Activated CD4-positive, alpha-beta T cell treated with anti-CD3 and anti-CD28 coated beads, Interleukin-2, amount 10 ng/mL, durations not matched to agents 24 days and 14 days (primary cell): ENCODE measurements at regions not wholly inside any gene's neighbourhood (a gene's known extent, or its start where the extent isn't known, plus 50 kb on each side); places are given as distances from the start of the nearest gene placed in this dataset.

Source experiments
- DNase-seq: peaks from one replicate; pipeline ENCODE4 v3.0.0; 2022
- H3K27ac Mint-ChIP-seq: one replicate; pipeline ENCODE4 v1.8.0; 2022; ENCODE audit warnings: mild to moderate bottlenecking, mixed read lengths
- H3K27me3 Mint-ChIP-seq: one replicate; pipeline ENCODE4 v1.8.0; 2022; ENCODE audit warnings: mixed read lengths
- H3K36me3 Mint-ChIP-seq: one replicate; pipeline ENCODE4 v1.8.0; 2022; ENCODE audit warnings: low read depth, mild to moderate bottlenecking, mixed read lengths
- H3K4me1 Mint-ChIP-seq: one replicate; pipeline ENCODE4 v1.8.0; 2021; ENCODE audit warnings: mixed read lengths
- H3K4me3 Mint-ChIP-seq: one replicate; pipeline ENCODE4 v1.8.0; 2022; ENCODE audit warnings: mild to moderate bottlenecking, moderate library complexity, mixed read lengths
- H3K9me3 Mint-ChIP-seq: one replicate; pipeline ENCODE4 v1.8.0; 2021; ENCODE audit warnings: mixed read lengths
- intact Hi-C: fragments of 100-400 bp; cut with micrococcal nuclease; formaldehyde crosslinking; loops from one replicate; pipeline ENCODE4 v1.15.1; 2023

DNA sequence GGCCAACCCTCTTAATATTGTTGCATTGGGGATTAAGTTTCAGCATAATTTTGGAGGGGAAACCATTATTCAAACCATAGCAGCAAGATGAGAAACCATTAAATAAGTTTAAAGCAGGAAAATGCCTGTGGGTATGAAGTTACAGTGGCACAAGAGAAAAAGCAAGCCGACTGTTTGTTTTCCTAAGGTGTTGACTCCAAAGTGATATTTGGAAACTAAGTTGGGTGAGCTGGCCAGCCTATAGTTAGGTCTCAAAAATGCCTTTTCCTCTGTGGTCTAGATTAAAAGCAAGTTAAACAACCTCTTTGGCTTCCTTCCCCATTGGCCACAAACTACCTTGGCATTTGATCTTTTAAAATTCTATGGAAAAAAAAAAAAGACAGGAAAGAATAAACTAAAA lies 419.8 kb upstream of the AZI2 start:
- intact Hi-C loops: no loop called here
- H3K4me3 Mint-ChIP-seq: no peak overlapping the region
- no peak overlapping the region for H3K27ac Mint-ChIP-seq
- no peaks in the 10 kb centered on the region for H3K27me3 Mint-ChIP-seq
- H3K4me1 Mint-ChIP-seq: no peaks in the 10 kb centered on the region
- H3K9me3 Mint-ChIP-seq: peaks cover 15% of the 10 kb centered on the region
- no peak for DNase-seq
- no peaks in the 10 kb centered on the region for H3K36me3 Mint-ChIP-seq

DNA sequence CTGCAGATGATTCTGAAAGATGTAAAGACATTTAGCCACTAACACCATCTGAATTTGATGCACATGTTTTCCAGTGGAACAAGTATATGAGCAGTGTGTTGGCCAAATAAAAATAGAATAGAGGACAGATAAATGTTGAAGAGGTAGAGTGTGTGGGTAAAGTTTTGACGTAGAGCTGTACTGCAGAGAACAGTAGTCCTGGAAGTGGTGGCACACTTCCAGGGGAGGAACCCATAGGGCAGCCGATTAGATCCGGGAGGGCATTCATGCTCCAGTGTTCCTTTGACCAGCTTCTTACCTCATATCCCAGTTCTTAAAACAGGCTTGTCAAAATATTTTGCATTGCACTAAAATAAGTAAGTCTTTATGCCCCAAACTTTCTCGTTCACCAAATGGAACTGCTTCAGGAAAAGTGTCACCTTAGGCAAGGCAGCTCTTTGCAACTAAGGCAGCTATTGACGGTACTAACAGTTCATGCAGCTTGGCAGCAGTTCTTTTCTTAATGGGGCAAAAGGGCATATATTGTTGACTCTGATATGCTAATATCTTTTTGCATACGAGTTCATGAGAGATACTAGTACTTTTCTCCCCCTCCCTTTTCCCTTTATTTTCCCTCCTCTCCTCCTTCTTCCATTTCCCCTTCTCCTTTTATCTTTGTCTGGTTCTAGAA lies 429.3 kb upstream of the AZI2 start:
- DNase-seq: no peak
- Mint-ChIP-seq H3K36me3 (no peaks in the 10 kb centered on the region), H3K4me1 (no peaks in the 10 kb centered on the region), H3K27ac (no peak overlapping the region), H3K27me3 (peaks cover 2% of the 10 kb centered on the region), H3K4me3 (no peak overlapping the region), H3K9me3 (peaks cover 2% of the 10 kb centered on the region)
- intact Hi-C loops: no loop called here

DNA sequence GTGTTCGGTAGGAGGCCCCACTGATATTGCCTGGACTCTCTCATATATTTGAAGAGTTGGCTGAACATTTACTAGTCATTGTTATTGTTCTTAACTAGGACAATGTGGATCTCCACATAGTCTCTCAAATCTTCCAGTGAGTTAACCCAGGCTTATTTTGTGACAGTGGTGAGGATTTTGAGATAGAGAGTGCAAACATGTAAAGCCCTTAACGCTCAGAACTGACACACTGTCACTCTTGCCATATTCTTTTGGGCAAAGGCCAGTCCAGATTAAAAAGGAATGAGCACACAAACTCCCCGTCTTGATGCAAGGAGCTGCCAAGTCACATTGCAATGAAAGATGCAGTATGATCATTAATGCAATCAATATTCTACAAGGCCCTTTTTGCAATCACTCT lies 431.9 kb upstream of the AZI2 start:
- no peaks in the 10 kb centered on the region for H3K36me3 Mint-ChIP-seq
- H3K27ac Mint-ChIP-seq: no peak overlapping the region
- intact Hi-C loops: no loop called here
- no peaks in the 10 kb centered on the region for H3K9me3 Mint-ChIP-seq
- no peak for DNase-seq
- H3K4me1 Mint-ChIP-seq: no peaks in the 10 kb centered on the region
- H3K27me3 Mint-ChIP-seq: peaks cover 2% of the 10 kb centered on the region
- H3K4me3 Mint-ChIP-seq: no peak overlapping the region

DNA sequence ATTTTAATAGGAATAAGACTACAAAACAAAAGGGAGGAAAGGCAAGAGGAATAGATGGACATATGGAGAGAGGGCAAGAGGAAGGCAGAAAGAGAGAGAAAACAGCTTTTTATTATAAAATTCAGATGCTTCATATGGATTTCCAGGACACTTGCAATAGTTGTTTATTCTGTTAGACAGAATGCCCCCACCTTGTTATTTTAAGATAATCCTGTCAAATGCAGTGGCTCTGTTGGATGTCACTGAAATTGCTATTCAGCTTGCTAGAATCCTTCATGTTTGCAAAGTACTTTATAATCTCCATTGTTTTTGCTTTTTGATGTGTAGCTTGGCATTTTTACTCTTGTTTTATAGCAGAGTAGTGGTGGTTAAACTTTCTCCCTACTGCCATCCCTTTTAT lies 432.4 kb upstream of the AZI2 start:
- Mint-ChIP-seq H3K4me1 (no peaks in the 10 kb centered on the region), H3K9me3 (no peaks in the 10 kb centered on the region), H3K36me3 (no peaks in the 10 kb centered on the region), H3K27ac (no peak overlapping the region), H3K4me3 (no peak overlapping the region), H3K27me3 (peaks cover 2% of the 10 kb centered on the region)
- no peak for DNase-seq
- intact Hi-C loops: no loop called here

DNA sequence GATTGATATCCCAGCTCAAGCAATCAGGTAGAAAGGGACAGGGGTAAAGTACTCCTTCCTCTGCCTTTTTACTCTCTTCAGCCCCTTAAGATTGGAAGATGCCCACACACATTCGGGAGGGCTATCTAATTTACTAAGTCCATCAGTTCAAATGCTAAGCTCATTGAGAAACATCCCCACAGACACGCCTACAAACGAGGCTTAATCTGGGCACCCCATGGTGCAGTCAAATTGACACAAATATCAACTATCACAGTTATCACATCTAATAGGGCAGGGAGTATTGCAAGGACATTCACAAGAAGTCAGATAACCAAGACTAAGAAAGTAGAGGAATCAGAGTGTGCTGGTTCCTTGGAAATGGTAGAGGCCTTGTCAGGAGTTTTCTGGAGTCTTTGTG lies 437.8 kb upstream of the AZI2 start:
- Mint-ChIP-seq H3K27me3 (no peaks in the 10 kb centered on the region), H3K27ac (no peak overlapping the region)
- intact Hi-C loops: no loop called here

DNA sequence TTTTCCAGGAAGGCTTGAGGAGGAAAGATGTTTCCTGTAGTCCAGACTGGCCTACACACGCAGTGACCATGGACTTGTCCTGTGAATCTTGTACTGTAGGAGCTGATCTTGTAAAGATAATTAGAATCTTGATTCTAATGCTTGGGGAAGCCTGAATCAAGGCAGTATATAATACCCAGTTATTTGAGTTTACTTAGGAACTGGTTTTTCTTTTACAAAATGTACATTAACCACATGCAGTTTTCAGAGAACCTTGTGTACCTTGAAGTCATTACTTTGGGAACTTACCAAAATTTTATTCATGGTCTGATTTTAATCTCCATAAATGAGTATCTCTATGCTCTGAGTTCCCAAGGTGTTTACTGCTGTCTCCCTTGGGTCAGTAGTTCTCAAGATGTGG lies 439.9 kb upstream of the AZI2 start:
- Mint-ChIP-seq H3K4me3 (no peak overlapping the region), H3K4me1 (no peaks in the 10 kb centered on the region), H3K36me3 (no peaks in the 10 kb centered on the region), H3K9me3 (no peaks in the 10 kb centered on the region), H3K27me3 (no peaks in the 10 kb centered on the region), H3K27ac (no peak overlapping the region)
- no peak for DNase-seq
- intact Hi-C loops: no loop called here

More for the DNA sequence above, 437.8 kb upstream of the AZI2 start:
- no peak for DNase-seq
- Mint-ChIP-seq H3K4me3 (no peak overlapping the region), H3K9me3 (no peaks in the 10 kb centered on the region), H3K4me1 (no peaks in the 10 kb centered on the region), H3K36me3 (no peaks in the 10 kb centered on the region)

DNA sequence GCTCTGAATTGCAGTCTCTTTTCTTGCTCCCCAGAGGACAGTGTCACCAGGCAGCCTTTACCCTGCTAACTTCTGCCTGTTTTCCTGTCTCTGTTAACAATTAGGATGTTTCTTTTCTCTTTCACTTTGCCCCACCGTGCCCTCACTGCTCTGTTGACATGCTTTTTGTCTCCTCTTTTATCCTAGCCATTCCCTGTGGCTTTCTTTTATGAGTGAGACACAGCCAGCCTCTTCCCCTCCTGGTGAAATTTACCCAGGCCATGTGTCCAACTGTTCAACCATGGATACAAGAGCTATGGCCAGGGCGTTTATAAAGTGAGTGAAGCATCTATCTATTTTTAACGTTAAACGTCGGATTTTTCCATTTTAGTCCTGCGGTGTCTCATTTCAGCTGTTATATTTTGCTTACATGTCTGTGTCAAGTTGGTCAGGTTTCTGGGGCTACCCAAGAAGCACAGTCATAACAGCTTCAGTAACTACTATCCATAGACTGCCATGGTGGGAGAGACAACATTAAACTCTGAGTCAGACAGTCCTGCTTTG lies 443.2 kb upstream of the AZI2 start:
- no peak overlapping the region for H3K4me3 Mint-ChIP-seq
- H3K27ac Mint-ChIP-seq: no peak overlapping the region
- intact Hi-C loops: no loop called here
- H3K27me3 Mint-ChIP-seq: no peaks in the 10 kb centered on the region
- no peaks in the 10 kb centered on the region for H3K4me1 Mint-ChIP-seq
- DNase-seq: no peak
- no peaks in the 10 kb centered on the region for H3K9me3 Mint-ChIP-seq
- H3K36me3 Mint-ChIP-seq: no peaks in the 10 kb centered on the region

DNA sequence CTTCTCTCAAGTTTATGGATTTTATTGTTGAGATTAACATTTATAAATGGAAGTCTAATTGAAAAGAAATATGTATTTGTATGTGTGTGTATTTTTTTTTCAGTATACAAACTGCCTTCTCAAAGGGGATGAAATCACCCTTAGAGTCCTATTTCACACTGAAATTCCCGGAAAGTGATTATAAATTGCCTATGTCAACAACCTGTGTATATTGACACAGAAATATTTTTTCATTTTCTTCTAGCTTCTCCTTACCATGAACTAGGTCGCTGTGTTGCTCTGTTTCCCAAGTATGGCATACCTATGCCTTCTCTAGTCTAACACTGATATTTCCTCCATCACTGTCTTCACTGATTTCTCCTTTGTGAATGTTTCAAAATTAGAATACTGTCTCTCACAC lies 444.0 kb upstream of the AZI2 start:
- Mint-ChIP-seq H3K27ac (no peak overlapping the region), H3K27me3 (no peaks in the 10 kb centered on the region), H3K4me3 (no peak overlapping the region), H3K36me3 (no peaks in the 10 kb centered on the region), H3K9me3 (no peaks in the 10 kb centered on the region), H3K4me1 (no peaks in the 10 kb centered on the region)
- no peak for DNase-seq
- intact Hi-C loops: no loop called here

DNA sequence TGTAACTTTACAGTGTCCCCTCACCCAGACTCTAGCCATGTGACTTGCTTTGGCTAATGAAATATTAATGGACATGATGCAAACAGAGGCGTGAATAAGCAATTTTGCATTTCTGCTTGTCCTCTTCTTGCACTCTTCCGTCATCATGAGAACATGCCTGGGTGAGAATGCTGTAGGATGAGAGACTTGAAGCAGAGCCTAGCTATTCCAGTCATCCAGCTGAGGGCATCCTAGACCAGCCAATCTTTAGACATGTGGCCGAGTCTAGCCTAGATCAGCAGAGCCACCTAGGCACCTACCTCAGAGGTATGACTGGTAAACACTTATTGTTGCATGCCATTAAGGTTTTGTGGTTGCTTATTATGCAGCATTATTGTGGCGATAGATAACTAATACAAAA lies 450.5 kb upstream of the AZI2 start:
- Mint-ChIP-seq H3K36me3 (no peaks in the 10 kb centered on the region), H3K27me3 (no peaks in the 10 kb centered on the region), H3K27ac (no peak overlapping the region), H3K4me3 (no peak overlapping the region), H3K9me3 (no peaks in the 10 kb centered on the region), H3K4me1 (no peaks in the 10 kb centered on the region)
- intact Hi-C loops: no loop called here
- DNase-seq: no peak

DNA sequence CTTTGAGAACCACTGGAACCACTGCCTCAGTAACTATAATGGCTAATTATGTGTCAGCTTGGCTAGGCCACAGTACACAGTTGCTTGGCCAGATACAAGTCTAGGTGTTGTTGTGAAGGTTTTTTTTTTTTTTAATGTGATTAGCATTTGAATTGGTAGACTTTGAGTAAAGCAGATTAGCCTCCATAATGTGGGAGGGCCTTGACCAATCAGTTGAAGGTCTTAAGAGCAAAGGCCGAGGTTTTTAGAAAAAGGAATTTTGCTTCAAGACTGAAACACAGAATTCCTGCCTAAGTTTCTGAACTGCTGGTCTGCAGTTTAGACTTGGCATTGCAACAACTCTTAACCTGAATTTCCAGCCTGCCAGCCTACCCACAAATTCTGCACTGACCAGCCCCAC lies 451.6 kb upstream of the AZI2 start:
- Mint-ChIP-seq H3K27ac (no peak overlapping the region), H3K4me3 (no peak overlapping the region), H3K27me3 (no peaks in the 10 kb centered on the region), H3K4me1 (no peaks in the 10 kb centered on the region), H3K36me3 (no peaks in the 10 kb centered on the region), H3K9me3 (no peaks in the 10 kb centered on the region)
- intact Hi-C loops: no loop called here
- no peak for DNase-seq

DNA sequence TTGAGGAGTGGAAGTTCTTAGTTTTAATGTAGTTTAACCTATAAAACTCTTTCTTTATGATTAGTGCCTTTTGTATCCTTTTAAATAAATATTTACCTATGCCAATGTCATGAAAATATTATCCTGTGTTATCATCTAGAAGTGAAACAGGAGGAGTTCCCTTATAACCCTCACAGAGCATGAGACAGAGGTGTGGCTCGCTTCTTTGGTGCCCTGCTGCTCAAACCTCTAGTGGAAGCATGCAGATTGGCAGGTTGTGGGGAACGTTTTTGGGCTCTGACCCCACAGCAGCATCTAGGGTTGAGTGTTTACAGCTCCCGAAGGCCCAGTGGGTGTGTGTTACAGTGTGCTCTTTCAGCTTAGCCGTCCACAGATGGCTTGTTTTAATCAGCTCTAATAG lies 459.4 kb upstream of the AZI2 start:
- no peaks in the 10 kb centered on the region for H3K4me1 Mint-ChIP-seq

DNA sequence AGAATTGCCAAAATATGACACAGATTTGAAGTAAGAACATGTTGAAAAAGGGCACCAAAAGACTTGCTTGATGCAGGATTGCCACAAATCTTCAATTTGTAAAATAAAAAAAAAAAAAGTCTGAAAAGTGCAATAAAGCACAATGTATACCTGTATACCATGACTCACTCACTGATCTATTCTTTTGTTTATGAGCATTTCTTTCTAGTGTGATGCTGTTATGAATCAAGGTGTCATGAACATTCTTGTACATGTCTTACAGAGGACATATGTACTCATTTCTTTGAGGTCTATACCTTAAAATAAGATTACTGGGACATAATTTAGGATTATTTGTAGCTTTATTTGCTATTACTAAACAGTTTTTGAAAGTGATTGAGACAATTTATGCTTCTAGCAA lies 464.9 kb upstream of the RBMS3 start:
- Mint-ChIP-seq H3K27me3 (no peaks in the 10 kb centered on the region), H3K4me3 (no peak overlapping the region), H3K36me3 (no peaks in the 10 kb centered on the region), H3K9me3 (no peaks in the 10 kb centered on the region), H3K27ac (no peak overlapping the region), H3K4me1 (no peaks in the 10 kb centered on the region)
- DNase-seq: no peak
- intact Hi-C loops: no loop called here

More for the DNA sequence above, 459.4 kb upstream of the AZI2 start:
- Mint-ChIP-seq H3K27me3 (no peaks in the 10 kb centered on the region), H3K4me3 (no peak overlapping the region), H3K27ac (no peak overlapping the region), H3K36me3 (no peaks in the 10 kb centered on the region), H3K9me3 (no peaks in the 10 kb centered on the region)
- DNase-seq: no peak
- intact Hi-C loops: no loop called here

DNA sequence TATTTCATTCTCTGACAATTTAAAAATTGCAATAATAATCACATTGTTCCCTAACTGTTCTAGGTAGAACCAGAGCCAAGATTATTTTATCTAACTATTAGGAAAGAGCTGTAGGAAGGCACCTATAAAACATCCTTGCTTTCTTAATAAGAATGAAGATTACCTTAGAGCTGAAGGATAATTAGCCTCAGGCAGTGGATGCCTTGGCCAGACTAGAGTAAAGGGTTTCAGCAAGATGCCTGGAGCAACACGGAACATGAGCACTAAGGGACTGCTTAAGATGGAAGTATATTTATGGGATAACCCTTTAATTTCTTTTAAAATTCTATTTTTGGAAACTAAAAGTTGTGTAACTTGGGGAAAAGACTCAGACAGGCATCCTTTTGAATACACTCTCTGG lies 456.6 kb upstream of the RBMS3 start:
- no peaks in the 10 kb centered on the region for H3K4me1 Mint-ChIP-seq
- no peaks in the 10 kb centered on the region for H3K27me3 Mint-ChIP-seq
- no peak for DNase-seq
- no peak overlapping the region for H3K4me3 Mint-ChIP-seq
- H3K27ac Mint-ChIP-seq: no peak overlapping the region
- peaks cover 7% of the 10 kb centered on the region for H3K9me3 Mint-ChIP-seq
- intact Hi-C loops: no loop called here
- H3K36me3 Mint-ChIP-seq: no peaks in the 10 kb centered on the region

DNA sequence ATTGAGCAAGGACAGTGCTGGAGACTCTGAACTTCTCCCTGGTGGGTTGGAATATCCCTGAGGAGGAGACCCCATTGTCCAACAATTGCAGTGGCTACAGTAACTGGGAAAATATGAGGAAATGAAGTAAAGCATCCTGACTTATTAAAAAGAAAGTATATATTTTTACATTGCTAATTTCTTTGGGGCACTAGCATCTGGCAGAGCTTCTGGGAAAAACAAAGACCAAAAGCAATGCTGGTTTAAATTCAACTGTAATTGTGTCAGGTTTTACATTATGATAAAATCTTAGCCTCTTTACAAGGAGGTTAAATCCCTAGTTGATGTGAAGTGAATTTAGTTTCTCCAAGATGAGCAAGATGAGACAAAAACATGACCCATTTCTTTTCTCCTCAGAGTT lies 454.0 kb upstream of the RBMS3 start:
- H3K4me3 Mint-ChIP-seq: no peak overlapping the region
- no peaks in the 10 kb centered on the region for H3K27me3 Mint-ChIP-seq
- intact Hi-C loops: no loop called here
- H3K4me1 Mint-ChIP-seq: no peaks in the 10 kb centered on the region
- no peak for DNase-seq
- H3K9me3 Mint-ChIP-seq: peaks cover 10% of the 10 kb centered on the region
- no peaks in the 10 kb centered on the region for H3K36me3 Mint-ChIP-seq
- H3K27ac Mint-ChIP-seq: no peak overlapping the region

DNA sequence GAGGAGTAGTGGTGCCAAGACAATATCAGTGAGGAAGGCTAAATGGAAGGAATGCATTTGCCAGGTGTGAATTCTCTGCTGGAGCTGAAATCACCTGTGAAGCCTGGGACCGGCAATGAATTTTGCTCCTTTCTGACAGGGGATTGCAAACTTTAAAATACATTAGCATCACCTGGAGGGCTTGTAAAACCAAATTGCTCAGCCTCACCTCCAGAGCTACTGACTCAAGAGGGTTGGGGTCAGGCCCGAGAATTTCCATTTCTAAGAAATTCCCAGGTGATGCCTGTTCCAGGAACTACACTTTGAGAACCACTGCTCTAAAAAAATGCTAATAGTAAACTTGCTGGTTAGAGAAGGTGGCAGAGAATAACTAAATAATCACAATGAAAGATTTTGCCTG lies 445.6 kb upstream of the RBMS3 start:
- no peak overlapping the region for H3K4me3 Mint-ChIP-seq
- no peak for DNase-seq
- H3K4me1 Mint-ChIP-seq: peaks cover 4% of the 10 kb centered on the region
- H3K27ac Mint-ChIP-seq: no peak overlapping the region
- intact Hi-C loops: no loop called here
- peaks cover 7% of the 10 kb centered on the region for H3K9me3 Mint-ChIP-seq
- no peaks in the 10 kb centered on the region for H3K27me3 Mint-ChIP-seq
- H3K36me3 Mint-ChIP-seq: no peaks in the 10 kb centered on the region
